Neuronal stem cell (in vitro differentiated cells): ENCODE measurements at regions not wholly inside any gene's neighbourhood (a gene's known extent, or its start where the extent isn't known, plus 50 kb on each side); places are given as distances from the start of the nearest gene placed in this dataset.

Experiments used
- DNase-seq: peaks from one replicate; pipeline ENCODE4 v3.0.0-alpha.2; 2013; ENCODE audit warnings: low spot score
- H2AFZ ChIP-seq: one replicate; pipeline ENCODE4 v1.6.1; 2013; ENCODE audit warnings: mild to moderate bottlenecking, low read length, inconsistent platforms
- H2AK5ac ChIP-seq: 2 replicates; pipeline ENCODE4 v1.6.1; 2013; ENCODE audit warnings: low read depth, mild to moderate bottlenecking, inconsistent platforms, low read length, moderate library complexity, mixed read lengths
- H2BK120ac ChIP-seq: 2 replicates; pipeline ENCODE4 v1.6.1; 2013; ENCODE audit warnings: low read depth, mild to moderate bottlenecking, inconsistent platforms, low read length, moderate library complexity, mixed read lengths
- H2BK12ac ChIP-seq: one replicate; pipeline ENCODE4 v1.6.1; 2013; ENCODE audit warnings: low read length, inconsistent platforms
- H2BK15ac ChIP-seq: 2 replicates; pipeline ENCODE4 v1.6.1; 2013; ENCODE audit warnings: mild to moderate bottlenecking, low read length, inconsistent platforms, mixed read lengths
- H2BK5ac ChIP-seq: one replicate; pipeline ENCODE4 v1.6.1; 2013; ENCODE audit warnings: inconsistent platforms, mild to moderate bottlenecking, low read length, moderate library complexity
- H3K14ac ChIP-seq: one replicate; pipeline ENCODE4 v1.6.1; 2013; ENCODE audit warnings: low read length, inconsistent platforms
- H3K18ac ChIP-seq: 2 replicates; pipeline ENCODE4 v1.6.1; 2013; ENCODE audit warnings: low read length, inconsistent platforms
- H3K23ac ChIP-seq: 2 replicates; pipeline ENCODE4 v1.6.1; 2013; ENCODE audit warnings: low read depth, mild to moderate bottlenecking, mixed read lengths, low read length, inconsistent platforms; ENCODE audit not compliant: poor library complexity
- H3K27ac ChIP-seq: replicated peaks from 3 replicates; pipeline ENCODE4 v1.5.1; 2013; ENCODE audit warnings: low read length, inconsistent platforms
- H3K27me3 ChIP-seq, 3 experiments: 2 replicates each; pipeline ENCODE4 v1.6.1; 2013; ENCODE audit warnings: low read length in 3 of 3, mild to moderate bottlenecking in 2 of 3, inconsistent platforms in 1 of 3, low read depth in 1 of 3, mixed read lengths in 1 of 3, moderate library complexity in 1 of 3; ENCODE audit not compliant: control insufficient read depth in 3 of 3, insufficient read depth in 3 of 3
- H3K36me3 ChIP-seq, 2 donors: replicated peaks in 1 of 2; 2 replicates each; pipeline ENCODE4 v1.6.1; 2013; ENCODE audit warnings: low read length in 2 of 2; ENCODE audit not compliant: control insufficient read depth in 2 of 2, insufficient read depth in 2 of 2
- H3K4ac ChIP-seq: 2 replicates; pipeline ENCODE4 v1.6.1; 2013; ENCODE audit warnings: inconsistent platforms, mild to moderate bottlenecking, low read length, moderate library complexity
- H3K4me1 ChIP-seq, 2 donors: 1 replicate in 1 of 2; 2 replicates in 1 of 2; pipeline ENCODE4 v1.6.1; 2013; ENCODE audit warnings: low read length in 2 of 2, low read depth in 1 of 2; ENCODE audit not compliant: control insufficient read depth in 2 of 2, insufficient read depth in 1 of 2
- H3K4me2 ChIP-seq: one replicate; pipeline ENCODE4 v1.6.1; 2013; ENCODE audit warnings: mild to moderate bottlenecking, low read length, inconsistent platforms; ENCODE audit not compliant: insufficient read depth, poor library complexity, severe bottlenecking
- H3K4me3 ChIP-seq, 2 donors: 2 replicates each; pipeline ENCODE4 v1.5.1; 2013; ENCODE audit warnings: low read length in 2 of 2, mild to moderate bottlenecking in 2 of 2, inconsistent platforms in 1 of 2, moderate library complexity in 1 of 2
- H3K79me1 ChIP-seq: one replicate; pipeline ENCODE4 v1.6.1; 2013; ENCODE audit warnings: low read depth, mild to moderate bottlenecking, inconsistent platforms, low read length, moderate library complexity
- H3K9ac ChIP-seq: one replicate; pipeline ENCODE4 v1.6.1; 2013; ENCODE audit warnings: mild to moderate bottlenecking, low read depth, low read length, inconsistent platforms; ENCODE audit not compliant: poor library complexity
- H3K9me3 ChIP-seq, 2 donors: replicated peaks in 1 of 2; 2 replicates each; pipeline versions ENCODE3 to v1.6.1; 2013; ENCODE audit warnings: low read length in 2 of 2, mild to moderate bottlenecking in 2 of 2, inconsistent platforms in 1 of 2, low read depth in 1 of 2, mixed read lengths in 1 of 2, moderate library complexity in 1 of 2; ENCODE audit not compliant: control insufficient read depth in 2 of 2, insufficient read depth in 1 of 2
- H4K8ac ChIP-seq: one replicate; pipeline ENCODE4 v1.6.1; 2013; ENCODE audit warnings: low read depth, mild to moderate bottlenecking, inconsistent platforms, low read length, moderate library complexity
- H4K91ac ChIP-seq: one replicate; pipeline ENCODE4 v1.6.1; 2013; ENCODE audit warnings: low read length, low read depth, mild to moderate bottlenecking, inconsistent platforms; ENCODE audit not compliant: poor library complexity
- WGBS, 2 donors: extraction: QIAGEN DNeasy Blood & Tissue Kit; methylation state at CpG; one replicate each; pipeline ENCODE4 v1.1.7; 2013; ENCODE audit warnings: missing lambda C conversion rate in 2 of 2, mixed read lengths in 1 of 2; ENCODE audit not compliant: insufficient read length in 2 of 2, insufficient replicate concordance in 1 of 2; ENCODE audit errors: extremely low coverage in 2 of 2; 5-methylcytosine and 5-hydroxymethylcytosine counted together

DNA sequence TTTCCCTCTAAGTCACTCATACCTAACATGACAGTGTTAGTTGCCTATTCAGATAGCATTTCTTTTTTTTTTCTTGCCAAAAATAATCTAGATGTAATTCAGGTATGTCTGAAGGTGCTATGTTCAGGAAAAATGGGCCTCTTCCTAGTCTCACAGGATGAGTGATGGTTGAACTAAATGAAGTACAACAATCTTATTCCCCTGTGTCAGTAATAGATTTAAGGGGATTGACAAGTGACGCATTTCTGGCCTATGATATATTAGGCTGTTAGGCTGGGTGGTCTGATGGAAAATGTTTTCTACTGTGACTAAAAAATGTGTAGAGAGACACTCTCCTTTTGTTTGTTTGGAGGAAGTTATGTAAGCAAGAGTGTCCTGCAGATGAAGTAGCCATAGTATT lies 878.7 kb upstream of the SLITRK1 start:
- H3K4me3 ChIP-seq = no peak overlapping the region
- no peak overlapping the region for H3K14ac ChIP-seq
- DNase-seq = no peak
- H3K4ac ChIP-seq = no peak overlapping the region
- H2BK15ac ChIP-seq = no peak overlapping the region
- no peak overlapping the region for H2AK5ac ChIP-seq
- H2BK12ac ChIP-seq = no peak overlapping the region
- no peak overlapping the region for H3K4me2 ChIP-seq
- no peak overlapping the region for H3K23ac ChIP-seq
- no peaks in the 10 kb centered on the region for H3K79me1 ChIP-seq
- H3K9ac ChIP-seq = no peak overlapping the region
- no peaks in the 10 kb centered on the region for H3K9me3 ChIP-seq
- no peak overlapping the region for H3K27ac ChIP-seq
- H3K36me3 ChIP-seq = no peaks in the 10 kb centered on the region
- no peak overlapping the region for H4K8ac ChIP-seq
- H3K18ac ChIP-seq = no peak overlapping the region
- H2BK5ac ChIP-seq = no peak overlapping the region
- no peak overlapping the region for H2BK120ac ChIP-seq
- H3K4me1 ChIP-seq = no peaks in the 10 kb centered on the region
- no peaks in the 10 kb centered on the region for H3K27me3 ChIP-seq
- H2AFZ ChIP-seq = peak overlapping the region; percentile 7
- H4K91ac ChIP-seq = no peak overlapping the region
- WGBS, 2 donors = no CpG with 5 or more reads among the region's 1 CpG

DNA sequence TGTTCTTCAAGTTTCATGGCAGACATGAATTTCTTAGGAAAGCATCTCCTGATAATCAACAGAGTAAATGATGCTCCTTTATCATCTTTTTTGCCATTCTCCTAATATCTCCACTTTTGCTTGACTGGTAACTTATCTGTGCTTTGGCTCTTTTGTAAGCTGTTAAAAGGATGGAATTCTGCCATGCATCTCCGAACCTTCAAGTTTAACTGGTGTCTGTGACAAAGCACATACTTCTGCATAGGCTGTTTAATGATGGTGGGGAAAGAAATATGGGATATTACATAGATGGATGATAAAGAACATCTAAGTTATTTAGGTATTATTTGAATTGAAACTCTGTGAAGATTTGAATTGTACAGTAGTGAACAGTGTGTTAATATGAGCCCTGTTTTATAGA lies 866.9 kb upstream of the SLITRK1 start:
- DNase-seq = no peak
- Histone ChIP-seq H2BK15ac (no peak overlapping the region), H3K4ac (no peak overlapping the region), H3K9ac (no peak overlapping the region), H3K79me1 (no peaks in the 10 kb centered on the region), H4K8ac (no peak overlapping the region), H3K23ac (no peak overlapping the region), H2BK120ac (no peak overlapping the region), H3K4me1 (no peaks in the 10 kb centered on the region), H3K4me2 (no peak overlapping the region), H4K91ac (no peak overlapping the region), H3K27ac (no peak overlapping the region), H3K27me3 (no peaks in the 10 kb centered on the region), H2AFZ (no peak overlapping the region), H3K4me3 (no peak overlapping the region), H3K36me3 (no peaks in the 10 kb centered on the region), H2BK5ac (no peak overlapping the region), H3K9me3 (peaks cover 0 to 2% of the 10 kb centered on the region in 2 donors), H3K14ac (no peak overlapping the region), H3K18ac (no peak overlapping the region), H2BK12ac (no peak overlapping the region), H2AK5ac (no peak overlapping the region)
- WGBS, 2 donors = no CpG with 5 or more reads among the region's 1 CpG

DNA sequence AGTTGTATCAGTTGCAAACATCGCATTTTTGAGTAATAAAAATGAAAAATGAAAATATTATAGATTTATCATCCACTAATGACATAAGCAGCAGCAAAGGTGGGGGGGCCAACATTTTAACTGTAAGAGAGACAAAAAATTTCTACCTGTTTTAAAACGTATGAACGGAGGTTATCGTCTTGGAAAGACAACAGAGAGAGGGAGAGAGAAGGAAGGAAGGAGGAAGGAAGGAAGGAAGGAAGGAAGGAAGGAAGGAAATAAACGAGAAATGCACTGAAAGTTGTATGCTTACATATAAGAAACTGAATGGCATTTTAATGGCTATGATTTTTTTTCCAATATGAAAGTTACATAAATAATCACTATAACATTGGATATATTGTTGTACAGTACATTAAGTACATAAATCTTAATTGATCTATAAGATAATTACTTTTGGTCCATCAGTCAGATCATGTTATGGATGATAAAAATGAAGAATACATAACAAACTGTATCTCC lies 862.8 kb upstream of the SLITRK1 start:
- Histone ChIP-seq H3K79me1 (no peaks in the 10 kb centered on the region), H2BK12ac (no peak overlapping the region), H3K4ac (no peak overlapping the region), H3K9ac (no peak overlapping the region), H4K8ac (no peak overlapping the region), H2BK15ac (no peak overlapping the region), H3K27ac (no peak overlapping the region), H3K9me3 (peaks cover 0 to 2% of the 10 kb centered on the region in 2 donors), H2AFZ (no peak overlapping the region), H3K4me1 (no peaks in the 10 kb centered on the region), H4K91ac (no peak overlapping the region), H3K23ac (no peak overlapping the region), H2AK5ac (no peak overlapping the region), H3K27me3 (no peaks in the 10 kb centered on the region), H3K14ac (no peak overlapping the region), H3K18ac (no peak overlapping the region), H2BK120ac (no peak overlapping the region), H3K36me3 (no peaks in the 10 kb centered on the region), H3K4me2 (no peak overlapping the region), H2BK5ac (no peak overlapping the region), H3K4me3 (no peak overlapping the region)
- no CpG with 5 or more reads among the region's 5 CpGs for WGBS, 2 donors
- no peak for DNase-seq

DNA sequence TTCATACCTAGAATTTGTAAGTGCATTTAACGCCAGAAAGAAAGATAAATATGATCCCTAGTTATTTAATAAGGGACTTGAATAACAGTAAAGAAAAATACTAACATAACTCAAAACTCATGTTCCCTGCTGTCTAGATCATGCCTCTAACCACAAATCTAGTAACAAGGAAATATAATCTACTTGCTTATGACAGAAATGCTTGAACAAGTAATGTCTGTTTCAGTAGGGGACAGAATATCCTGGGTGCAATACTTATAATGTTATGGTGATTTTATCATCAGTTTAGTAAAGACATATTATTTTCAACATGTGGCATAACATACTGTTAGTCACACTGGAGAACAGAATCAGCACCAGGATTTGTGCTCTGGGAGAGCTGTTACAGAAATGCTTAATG lies 861.9 kb upstream of the SLITRK1 start:
- Histone ChIP-seq H3K4me3 (no peak overlapping the region), H3K14ac (no peak overlapping the region), H2BK15ac (no peak overlapping the region), H4K8ac (no peak overlapping the region), H3K27me3 (no peaks in the 10 kb centered on the region), H3K4me1 (no peaks in the 10 kb centered on the region), H3K9ac (no peak overlapping the region), H2BK5ac (no peak overlapping the region), H3K4ac (no peak overlapping the region), H3K18ac (no peak overlapping the region), H3K36me3 (no peaks in the 10 kb centered on the region), H2BK120ac (no peak overlapping the region), H2BK12ac (no peak overlapping the region), H3K9me3 (peaks cover 0 to 2% of the 10 kb centered on the region in 2 donors), H3K27ac (no peak overlapping the region), H2AFZ (no peak overlapping the region), H3K4me2 (no peak overlapping the region), H3K23ac (no peak overlapping the region), H4K91ac (no peak overlapping the region), H3K79me1 (no peaks in the 10 kb centered on the region), H2AK5ac (no peak overlapping the region)
- no CpG with 5 or more reads among the region's 1 CpG for WGBS, 2 donors
- no peak for DNase-seq
